ENCODE measurements at regions not wholly inside any gene's neighbourhood (a gene's known extent, or its start where the extent isn't known, plus 50 kb on each side); places are given as distances from the start of the nearest gene placed in this dataset.

GRCh38 chr16:64641343-64641742 lies 480.5 kb downstream of the CDH11 start:
- DNase-seq, result no peak

GRCh38 chr16:64638766-64639165 lies 483.1 kb downstream of the CDH11 start:
- no peak for DNase-seq

GRCh38 chr16:64629622-64630021 lies 492.2 kb downstream of the CDH11 start:
- DNase-seq, result no peak

GRCh38 chr16:64627781-64628180 lies 494.1 kb downstream of the CDH11 start:
- no peak for DNase-seq

DNA sequence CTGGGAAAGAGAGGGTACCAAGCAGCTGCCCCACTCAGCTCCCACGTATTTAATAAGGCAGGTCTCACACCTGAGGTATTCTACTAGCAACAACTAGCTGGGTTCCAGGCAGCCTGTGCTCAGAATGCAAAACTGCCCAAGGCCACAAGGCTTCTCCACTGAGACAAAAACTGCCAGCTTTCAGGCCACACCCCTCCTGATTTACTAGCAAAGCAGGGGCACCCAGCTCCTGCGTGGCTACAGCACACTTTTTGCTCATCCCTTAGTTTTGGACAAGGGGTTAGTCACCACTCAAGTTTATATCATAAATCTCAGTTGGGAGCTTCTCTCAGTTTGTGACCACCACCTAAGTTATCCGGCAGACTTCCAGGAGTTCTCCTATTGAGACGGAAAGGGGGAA lies 494.6 kb downstream of the CDH11 start:
- DNase-seq, result no peak

- no peak for DNase-seq
Measured at GRCh38 chr16:64626776-64627175, 495.1 kb downstream of the CDH11 start.

- DNase-seq, result no peak
Measured at GRCh38 chr16:64621616-64622015, 500.2 kb downstream of the CDH11 start.

DNA sequence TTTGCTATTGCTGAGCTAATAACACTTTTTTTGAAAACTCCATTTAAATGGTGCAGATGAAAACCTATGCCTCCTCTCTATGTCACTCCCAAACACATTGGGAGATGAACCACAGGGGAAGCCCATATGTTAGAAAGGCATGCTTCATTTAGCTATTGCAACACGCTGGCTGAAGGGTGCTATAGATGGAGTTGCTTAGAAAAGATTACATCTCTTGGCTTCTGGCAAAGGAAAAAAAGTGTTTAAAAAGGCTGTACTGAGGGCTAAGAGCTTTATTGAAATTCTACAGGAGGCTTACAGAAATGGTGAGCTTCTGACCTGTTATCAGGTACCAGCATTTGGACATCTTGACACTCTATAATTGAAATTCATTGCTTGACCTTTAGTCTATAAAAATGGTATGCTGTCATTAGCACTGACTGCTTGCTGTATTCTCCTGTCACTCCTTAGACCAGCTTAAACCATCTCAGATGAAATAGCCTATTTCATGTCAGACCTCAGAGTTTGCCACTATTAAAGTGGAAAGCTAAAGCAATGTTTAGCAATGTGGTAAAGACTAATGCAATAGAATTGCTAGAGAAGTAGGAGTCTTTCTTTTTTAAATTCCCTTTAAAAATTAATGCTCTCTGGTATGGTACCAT lies 503.9 kb downstream of the CDH11 start:
- DNase-seq, result peak; percentile 4

DNA sequence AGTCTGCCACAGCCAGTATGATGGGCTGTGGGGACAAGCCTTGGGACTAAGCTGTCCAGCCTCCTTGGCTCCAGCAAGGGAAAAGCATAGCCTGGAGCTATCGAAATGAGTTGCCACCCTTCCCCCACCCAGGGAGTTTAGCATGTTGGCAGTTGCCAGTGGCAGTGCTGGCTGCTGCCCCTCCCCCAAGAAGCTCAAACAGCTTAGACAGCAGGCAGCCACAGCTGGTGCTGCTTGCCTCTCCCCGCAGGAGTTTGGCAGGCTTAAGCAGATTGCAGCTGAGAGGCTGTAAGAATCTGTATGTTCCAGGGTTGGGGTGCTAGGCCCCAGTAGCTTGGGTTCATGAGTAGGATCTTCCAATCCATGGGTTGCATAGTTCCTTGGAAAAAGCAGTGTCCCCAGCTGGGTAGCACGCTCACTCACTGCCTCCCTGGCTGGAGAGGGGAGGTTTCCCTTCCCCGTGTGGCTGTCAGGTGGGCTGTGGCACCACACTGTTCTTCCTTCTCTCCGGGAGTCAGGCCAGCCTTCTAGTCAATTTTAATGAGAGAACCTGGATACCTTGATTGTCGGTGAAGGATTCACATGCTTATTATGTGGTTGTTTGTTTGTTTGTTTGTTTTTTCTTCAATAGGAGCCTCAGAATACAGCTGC lies 506.1 kb downstream of the CDH11 start:
- DNase-seq, result no peak

GRCh38 chr16:64596196-64596595 lies 525.7 kb downstream of the CDH11 start:
- no peak for DNase-seq

GRCh38 chr16:64590513-64590912 lies 531.4 kb downstream of the CDH11 start:
- no peak for DNase-seq

GRCh38 chr16:64589836-64590235 lies 532.0 kb downstream of the CDH11 start:
- DNase-seq, result no peak

GRCh38 chr16:64586781-64587180 lies 535.1 kb downstream of the CDH11 start:
- DNase-seq, result no peak

- no peak for DNase-seq
Measured at GRCh38 chr16:64585367-64585766, 536.5 kb downstream of the CDH11 start.

- DNase-seq, result no peak
Measured at GRCh38 chr16:64580558-64580957, 541.3 kb downstream of the CDH11 start.

DNA sequence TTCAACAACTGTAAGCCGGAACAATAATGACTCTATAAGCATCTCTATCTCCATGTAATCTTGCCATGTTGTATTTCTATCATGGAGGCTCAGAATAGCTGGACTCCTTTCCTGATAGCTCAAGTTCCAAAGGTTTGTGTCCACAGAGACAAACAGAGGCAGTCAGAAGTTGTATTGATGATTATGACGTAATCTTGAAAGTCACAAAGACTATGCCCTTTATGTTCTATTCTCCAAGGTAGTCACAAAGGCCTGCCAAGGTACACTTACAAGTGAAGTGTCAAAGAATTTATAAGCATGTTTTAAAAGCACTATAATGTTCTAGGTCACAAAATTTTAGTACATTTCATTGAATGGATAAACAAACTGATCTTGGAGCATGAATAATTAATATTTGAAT lies 542.2 kb downstream of the CDH11 start:
- DNase-seq, result no peak

DNA sequence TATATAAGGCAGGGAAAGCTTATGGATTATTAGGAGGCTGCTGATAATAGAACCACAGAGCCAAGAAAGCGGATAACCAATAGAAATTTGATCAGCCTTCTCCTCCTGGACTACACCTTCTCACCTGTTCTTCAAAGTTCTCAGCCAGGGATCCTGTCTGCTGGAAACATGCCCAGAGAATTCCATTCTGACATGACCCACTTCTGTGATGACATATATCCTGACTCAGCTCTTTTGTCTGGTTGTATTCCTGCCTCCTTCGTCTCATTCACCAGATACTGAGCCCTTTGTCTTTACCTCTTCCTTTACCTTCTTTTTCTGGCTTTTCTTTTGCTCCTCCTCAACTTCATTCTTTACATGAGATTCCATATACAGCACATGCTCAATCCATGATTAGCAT lies 576.1 kb downstream of the CDH11 start:
- no peak for DNase-seq

DNA sequence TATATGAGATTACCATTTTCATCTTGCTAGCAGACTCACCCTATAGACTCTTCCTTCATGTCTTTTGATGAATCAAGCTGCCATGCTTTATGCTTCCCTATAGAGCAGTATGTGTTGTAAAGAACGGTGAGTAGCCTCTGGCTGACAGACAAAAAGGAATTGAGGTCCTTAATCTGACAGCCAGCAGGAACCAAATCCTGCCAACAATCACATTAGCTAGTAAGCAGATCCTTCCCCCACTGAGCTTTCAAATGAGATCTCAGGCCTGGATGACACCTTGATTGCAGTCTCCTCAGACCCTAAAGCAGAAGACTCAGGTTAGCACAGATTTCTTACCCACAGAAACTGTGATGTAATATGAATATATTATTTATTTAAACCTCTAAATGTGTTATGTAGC lies 577.0 kb downstream of the CDH11 start:
- no peak for DNase-seq

DNA sequence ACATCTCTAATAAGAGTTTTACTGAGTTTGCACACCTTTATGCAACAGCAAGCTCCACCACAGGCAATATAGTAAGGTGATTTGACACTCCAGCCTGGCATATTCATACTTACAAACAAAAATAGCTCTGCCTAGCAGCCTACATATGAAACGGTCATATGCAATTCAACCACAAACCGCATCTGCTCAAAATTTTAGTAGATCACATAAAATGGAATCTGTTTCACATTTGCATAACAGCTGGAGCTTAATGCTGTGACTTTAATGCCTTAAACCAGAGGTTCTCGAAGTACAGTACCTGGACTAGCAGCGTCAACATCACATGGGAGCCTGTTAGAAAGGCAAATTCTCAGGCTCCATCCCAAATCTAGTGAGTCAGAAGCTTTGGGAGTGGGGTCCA lies 578.4 kb downstream of the CDH11 start:
- DNase-seq, result no peak

- no peak for DNase-seq
Measured at GRCh38 chr16:64543031-64543430, 578.8 kb downstream of the CDH11 start.

DNA sequence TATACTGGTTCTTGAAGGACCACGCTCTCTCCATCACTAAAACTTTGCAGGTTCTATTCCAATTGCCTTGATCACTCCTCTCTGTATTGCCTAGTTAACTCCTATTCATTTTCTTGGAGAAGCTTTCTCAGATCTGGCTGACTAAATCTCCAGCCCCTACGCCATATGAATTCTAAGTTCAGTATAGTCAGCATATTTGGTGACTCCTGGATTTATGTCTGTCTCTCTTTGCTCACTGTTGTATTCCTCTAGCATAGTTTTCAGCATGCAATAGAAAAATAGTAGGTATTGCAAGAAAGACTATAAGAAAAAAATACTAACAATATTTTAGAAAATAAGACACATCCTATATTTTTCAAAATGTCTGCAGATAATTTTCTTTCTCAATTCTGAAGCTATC lies 579.7 kb downstream of the CDH11 start:
- DNase-seq, result no peak

GRCh38 chr16:64541621-64542020 lies 580.2 kb downstream of the CDH11 start:
- DNase-seq, result no peak

DNA sequence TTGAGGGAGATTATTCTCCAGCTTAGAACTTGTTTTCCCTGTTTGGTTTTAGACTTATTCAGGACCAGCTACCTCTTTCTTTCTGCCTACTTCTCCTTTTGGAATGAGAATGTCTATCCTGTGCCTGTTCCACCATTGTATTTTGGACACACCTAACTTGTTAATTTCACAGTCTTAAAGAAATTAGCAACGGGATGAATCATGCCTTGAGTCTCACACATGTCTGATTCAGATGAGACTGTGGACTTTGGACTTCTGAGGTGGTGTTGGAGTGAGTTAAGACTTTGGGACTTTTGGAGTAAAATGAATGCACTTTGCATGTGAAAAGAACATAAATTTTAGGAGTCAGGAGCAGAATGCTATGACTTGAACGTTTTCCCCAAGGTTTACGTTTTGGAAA lies 581.4 kb downstream of the CDH11 start:
- no peak for DNase-seq

- no peak for DNase-seq
Measured at GRCh38 chr16:64539811-64540371, 582.0 kb downstream of the CDH11 start.
